ENCODE measurements at regions not wholly inside any gene's neighbourhood (a gene's known extent, or its start where the extent isn't known, plus 50 kb on each side); places are given as distances from the start of the nearest gene placed in this dataset.
A peak's percentile ranks its signal among the peaks of the same experiment; 100 is the strongest.

DNA sequence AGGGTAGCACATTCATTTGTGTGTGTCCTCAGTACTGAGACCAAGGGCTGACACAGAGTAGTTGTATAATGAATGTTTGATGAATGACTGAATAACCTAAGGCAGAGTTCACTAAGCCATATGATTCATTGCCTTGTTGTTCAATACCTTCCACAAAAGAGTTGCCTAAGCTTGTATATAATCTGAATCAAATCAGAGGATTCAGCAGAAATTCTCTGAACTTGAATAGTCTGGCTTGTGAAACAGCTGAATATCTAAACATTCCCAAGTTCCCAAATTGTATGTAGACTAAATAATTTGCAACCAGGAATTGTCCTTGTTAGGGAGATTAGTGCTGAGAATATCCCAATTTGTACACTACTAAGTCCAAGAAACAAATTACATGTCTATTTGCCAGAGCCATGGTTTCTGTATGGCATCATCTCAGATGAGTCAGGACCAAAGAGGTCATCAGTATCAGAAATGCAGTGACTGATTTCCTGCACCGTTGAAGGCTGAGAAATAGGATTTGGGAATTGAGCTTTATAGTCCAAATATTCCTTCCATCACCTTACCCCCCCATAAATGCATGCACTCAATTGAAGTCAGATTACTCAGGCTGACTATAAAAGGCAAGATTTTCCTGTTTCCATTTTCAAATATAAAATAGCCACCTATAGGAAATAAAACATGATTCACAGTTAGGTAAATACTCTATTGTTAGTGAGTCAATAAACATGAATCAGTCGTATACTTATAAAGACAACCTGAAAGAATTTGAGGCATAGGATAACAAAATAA, 168.7 kb downstream of the PHLDA1 start:
- Histone ChIP-seq H3K9me3 (ENCODE audit: low read length) (no peaks in the 10 kb centered on the region), H3K36me3 (ENCODE audit: low read depth, low read length) (no peaks in the 10 kb centered on the region), H2AFZ (ENCODE audit: low read length) (no peak overlapping the region), H3K4me3 (ENCODE audit: low read length) (peak overlapping the region; percentile 36; the same call in 1 of the 2 replicates), H4K20me1 (ENCODE audit: low read length) (no peaks in the 10 kb centered on the region), H3K27me3 (ENCODE audit: low read length) (no peaks in the 10 kb centered on the region), H3K9ac (ENCODE audit: low read length) (peak overlapping the region; percentile 82), H3K4me2 (ENCODE audit: low read length) (peak overlapping the region; percentile 77), H3F3A (ENCODE audit: low read length, unreplicated experiment) (peaks cover 9% of the 10 kb centered on the region), H3K4me1 (ENCODE audit: insufficient read depth, low read length) (peaks cover 57% of the 10 kb centered on the region), H3K79me2 (ENCODE audit: low read length) (no peaks in the 10 kb centered on the region), H3K27ac (ENCODE audit: low read length) (peak overlapping the region; percentile 98), H3K9me2 (replicated peaks; ENCODE audit: low read length) (no peaks in the 10 kb centered on the region)
- TF ChIP-seq, protein P1, sequence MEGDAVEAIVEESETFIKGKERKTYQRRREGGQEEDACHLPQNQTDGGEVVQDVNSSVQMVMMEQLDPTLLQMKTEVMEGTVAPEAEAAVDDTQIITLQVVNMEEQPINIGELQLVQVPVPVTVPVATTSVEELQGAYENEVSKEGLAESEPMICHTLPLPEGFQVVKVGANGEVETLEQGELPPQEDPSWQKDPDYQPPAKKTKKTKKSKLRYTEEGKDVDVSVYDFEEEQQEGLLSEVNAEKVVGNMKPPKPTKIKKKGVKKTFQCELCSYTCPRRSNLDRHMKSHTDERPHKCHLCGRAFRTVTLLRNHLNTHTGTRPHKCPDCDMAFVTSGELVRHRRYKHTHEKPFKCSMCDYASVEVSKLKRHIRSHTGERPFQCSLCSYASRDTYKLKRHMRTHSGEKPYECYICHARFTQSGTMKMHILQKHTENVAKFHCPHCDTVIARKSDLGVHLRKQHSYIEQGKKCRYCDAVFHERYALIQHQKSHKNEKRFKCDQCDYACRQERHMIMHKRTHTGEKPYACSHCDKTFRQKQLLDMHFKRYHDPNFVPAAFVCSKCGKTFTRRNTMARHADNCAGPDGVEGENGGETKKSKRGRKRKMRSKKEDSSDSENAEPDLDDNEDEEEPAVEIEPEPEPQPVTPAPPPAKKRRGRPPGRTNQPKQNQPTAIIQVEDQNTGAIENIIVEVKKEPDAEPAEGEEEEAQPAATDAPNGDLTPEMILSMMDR (conservative IDR thresholded peaks at IDR 0.05; ENCODE audit: low read depth, low read length): no peak
- TF ChIP-seq EZH2 (IDR thresholded peaks at IDR 0.05; ENCODE audit: low read length, unreplicated experiment) (no peak), EZH2phosphoT487 (IDR thresholded peaks at IDR 0.05; ENCODE audit: borderline replicate concordance, low read length) (no peak)
- CTCF ChIA-PET: interaction anchor here (0.5 to 1.0 kb wide), 8 partner anchors 46 to 338 kb away, joined by 3 to 6 read pairs (median 4); partner anchors contain the start of gene PHLDA1
- TSS peak; percentile 83 for BruUV-seq (replicated peaks)
- DNase-seq (peak; percentile 97), ATAC-seq (peak; percentile 77)
- intact Hi-C loops (cut with micrococcal nuclease): loop anchor here (1.0 to 5.0 kb wide), 7 partner anchors 38 to 203 kb away; no protein-coding TSS in a partner anchor
- POLR2A ChIA-PET (ENCODE audit: unreplicated experiment): interaction anchor here (0.6 to 1.3 kb wide), 9 partner anchors 12 to 206 kb away, joined by 3 to 11 read pairs (median 4); partner anchors contain the start of gene PHLDA1

DNA sequence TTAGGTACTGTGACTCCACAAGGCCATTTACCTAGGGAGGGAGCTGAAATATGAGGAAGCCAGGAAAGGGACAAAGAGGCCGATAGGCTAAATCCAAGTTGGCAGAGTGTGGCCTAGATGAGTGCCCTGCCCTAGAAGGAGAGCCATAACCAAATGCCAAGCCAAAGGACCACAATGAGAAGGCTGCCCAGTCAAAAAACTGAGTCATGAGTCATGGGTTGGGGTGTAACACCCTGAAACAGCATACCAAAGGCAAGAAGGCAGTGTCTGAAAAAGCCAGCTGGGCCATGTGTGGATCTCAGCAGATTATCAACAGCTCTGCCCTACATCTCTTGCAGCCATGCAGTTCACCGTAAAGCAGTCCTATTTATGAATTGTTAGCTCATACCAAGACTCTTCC, 171.7 kb downstream of the PHLDA1 start:
- peaks cover 9% of the 10 kb centered on the region for H3F3A ChIP-seq (ENCODE audit: low read length, unreplicated experiment)
- ChIA-PET CTCF (no interaction called here), POLR2A (ENCODE audit: unreplicated experiment) (no interaction called here)
- H3K9me2 ChIP-seq (replicated peaks; ENCODE audit: low read length): no peaks in the 10 kb centered on the region
- DNase-seq: peak; percentile 39
- no peaks in the 10 kb centered on the region for H3K79me2 ChIP-seq (ENCODE audit: low read length)
- H3K9me3 ChIP-seq (ENCODE audit: low read length): no peaks in the 10 kb centered on the region
- TF ChIP-seq, protein P1 (conservative IDR thresholded peaks at IDR 0.05; ENCODE audit: low read depth, low read length): no peak
- TF ChIP-seq EZH2 (IDR thresholded peaks at IDR 0.05; ENCODE audit: low read length, unreplicated experiment) (no peak), EZH2phosphoT487 (IDR thresholded peaks at IDR 0.05; ENCODE audit: borderline replicate concordance, low read length) (no peak)
- peak overlapping the region; percentile 98 for H3K27ac ChIP-seq (ENCODE audit: low read length)
- no peak overlapping the region for H3K9ac ChIP-seq (ENCODE audit: low read length)
- no peaks in the 10 kb centered on the region for H3K36me3 ChIP-seq (ENCODE audit: low read depth, low read length)
- H2AFZ ChIP-seq (ENCODE audit: low read length): no peak overlapping the region
- peaks cover 51% of the 10 kb centered on the region for H3K4me1 ChIP-seq (ENCODE audit: insufficient read depth, low read length)
- intact Hi-C loops (cut with micrococcal nuclease): loop anchor here (5.0 kb wide), 1 partner anchor 138 kb away; no protein-coding TSS in a partner anchor
- no peaks in the 10 kb centered on the region for H4K20me1 ChIP-seq (ENCODE audit: low read length)
- ATAC-seq: no peak
- H3K4me2 ChIP-seq (ENCODE audit: low read length): no peak overlapping the region
- no TSS peak for BruUV-seq (replicated peaks)
- H3K4me3 ChIP-seq (ENCODE audit: low read length): no peak overlapping the region
- H3K27me3 ChIP-seq (ENCODE audit: low read length): no peaks in the 10 kb centered on the region

DNA sequence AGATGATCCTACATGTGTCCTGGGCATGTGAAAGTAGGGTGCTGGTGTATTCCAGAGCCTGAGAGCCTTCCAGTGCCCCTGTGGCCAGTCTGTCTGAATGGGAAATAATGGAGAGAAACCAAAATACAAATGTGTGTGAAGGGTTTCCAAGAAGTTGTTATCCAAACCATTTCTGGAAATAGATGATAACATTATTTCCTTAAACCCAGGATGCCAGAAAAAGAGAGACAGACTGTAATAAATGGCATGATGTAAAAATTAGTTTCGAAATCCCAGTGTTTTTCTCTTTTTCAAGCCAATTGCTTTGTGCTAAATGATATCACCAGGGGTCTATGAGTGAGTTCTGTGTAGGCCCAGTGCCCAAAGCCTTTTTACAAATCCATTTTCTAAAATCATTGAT, 175.3 kb downstream of the PHLDA1 start:
- CTCF ChIA-PET: no interaction called here
- Histone ChIP-seq H3K9ac (ENCODE audit: low read length) (no peak overlapping the region), H3K27ac (ENCODE audit: low read length) (no peak overlapping the region), H4K20me1 (ENCODE audit: low read length) (no peaks in the 10 kb centered on the region), H3K9me3 (ENCODE audit: low read length) (no peaks in the 10 kb centered on the region), H3F3A (ENCODE audit: low read length, unreplicated experiment) (no peaks in the 10 kb centered on the region), H3K9me2 (replicated peaks; ENCODE audit: low read length) (no peaks in the 10 kb centered on the region), H3K4me1 (ENCODE audit: insufficient read depth, low read length) (peaks cover 36% of the 10 kb centered on the region), H3K36me3 (ENCODE audit: low read depth, low read length) (no peaks in the 10 kb centered on the region), H3K4me3 (ENCODE audit: low read length) (no peak overlapping the region), H3K79me2 (ENCODE audit: low read length) (no peaks in the 10 kb centered on the region), H3K4me2 (ENCODE audit: low read length) (no peak overlapping the region), H2AFZ (ENCODE audit: low read length) (no peak overlapping the region), H3K27me3 (ENCODE audit: low read length) (no peaks in the 10 kb centered on the region)
- POLR2A ChIA-PET (ENCODE audit: unreplicated experiment): no interaction called here
- intact Hi-C loops (cut with micrococcal nuclease): no loop called here
- TF ChIP-seq EZH2phosphoT487 (IDR thresholded peaks at IDR 0.05; ENCODE audit: borderline replicate concordance, low read length) (no peak), EZH2 (IDR thresholded peaks at IDR 0.05; ENCODE audit: low read length, unreplicated experiment) (no peak)
- TF ChIP-seq, protein P1 (conservative IDR thresholded peaks at IDR 0.05; ENCODE audit: low read depth, low read length): no peak
- ATAC-seq (no peak), DNase-seq (no peak)
- BruUV-seq (replicated peaks): no TSS peak

Data from PC-3 (cell line).